ENCODE measurements at regions not wholly inside any gene's neighbourhood (a gene's known extent, or its start where the extent isn't known, plus 50 kb on each side); places are given as distances from the start of the nearest gene placed in this dataset.

DNA sequence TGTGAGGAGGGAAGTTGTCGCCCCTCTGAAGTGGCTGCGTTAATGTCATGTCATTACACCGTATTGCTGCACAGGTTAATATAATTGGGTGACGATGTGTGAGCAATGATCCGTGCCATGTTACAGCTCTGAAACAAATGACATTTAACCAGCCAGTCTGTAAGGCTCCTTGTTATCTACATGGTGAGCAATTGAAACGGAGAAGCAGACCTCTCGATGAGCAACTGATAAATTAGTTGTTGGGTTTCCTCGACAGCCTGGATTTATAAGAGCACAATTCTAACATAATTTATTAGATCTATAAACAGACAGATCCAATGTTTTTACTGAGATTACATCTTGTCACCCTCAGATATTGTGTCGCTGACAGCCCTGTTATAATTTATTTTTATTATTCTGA lies 49.9 kb upstream of the MAFB start:
- no peak for DNase-seq

DNA sequence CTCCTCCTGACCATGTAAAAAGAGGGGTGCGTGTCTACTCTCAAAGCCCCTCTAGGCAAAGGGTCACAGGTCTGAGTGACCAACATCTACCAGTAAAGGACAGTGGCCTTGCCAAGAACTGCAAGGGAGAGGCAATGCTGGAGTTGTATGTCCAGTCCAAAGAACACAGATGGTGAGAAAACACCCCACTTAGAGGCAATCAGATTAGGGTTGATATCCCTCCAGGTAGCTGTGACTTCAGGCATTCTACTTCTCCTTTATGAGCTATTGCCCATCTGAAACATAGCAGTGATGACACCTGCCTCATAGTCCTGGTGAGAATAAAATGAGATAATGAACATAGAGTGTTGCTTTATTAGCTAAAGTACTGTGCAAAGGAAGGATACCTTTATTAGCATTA lies 50.8 kb upstream of the MAFB start:
- no peak for DNase-seq

DNA sequence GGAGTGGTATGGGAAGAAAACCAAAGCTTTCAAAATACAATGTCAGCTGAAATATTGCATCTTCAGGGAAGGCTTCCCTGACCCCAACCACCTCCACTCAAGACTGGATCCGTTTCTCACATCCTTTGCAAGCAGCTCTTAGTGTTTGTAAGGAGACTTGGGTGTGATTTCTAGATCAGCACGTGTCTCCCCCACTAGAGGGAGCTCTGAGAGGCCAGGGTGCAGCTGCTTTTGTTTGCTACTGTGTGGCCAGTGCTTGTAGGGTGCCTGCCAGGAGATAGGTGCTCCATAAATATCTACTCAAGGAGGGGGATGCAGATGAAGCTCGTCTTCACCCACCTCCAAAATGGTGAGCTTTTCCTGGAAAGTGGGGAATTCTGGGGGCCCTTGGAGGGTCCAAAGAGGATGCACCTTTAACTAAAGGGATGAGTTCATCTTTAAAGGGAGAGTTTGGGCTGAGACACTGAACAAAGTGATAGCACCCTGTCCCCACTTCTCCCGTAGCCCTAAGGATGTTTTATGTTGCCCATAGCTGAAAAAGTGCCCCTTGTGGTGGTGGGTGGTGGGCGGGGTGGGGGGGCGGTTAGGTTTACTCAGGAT lies 52.6 kb upstream of the MAFB start:
- peak; percentile 7 for DNase-seq

DNA sequence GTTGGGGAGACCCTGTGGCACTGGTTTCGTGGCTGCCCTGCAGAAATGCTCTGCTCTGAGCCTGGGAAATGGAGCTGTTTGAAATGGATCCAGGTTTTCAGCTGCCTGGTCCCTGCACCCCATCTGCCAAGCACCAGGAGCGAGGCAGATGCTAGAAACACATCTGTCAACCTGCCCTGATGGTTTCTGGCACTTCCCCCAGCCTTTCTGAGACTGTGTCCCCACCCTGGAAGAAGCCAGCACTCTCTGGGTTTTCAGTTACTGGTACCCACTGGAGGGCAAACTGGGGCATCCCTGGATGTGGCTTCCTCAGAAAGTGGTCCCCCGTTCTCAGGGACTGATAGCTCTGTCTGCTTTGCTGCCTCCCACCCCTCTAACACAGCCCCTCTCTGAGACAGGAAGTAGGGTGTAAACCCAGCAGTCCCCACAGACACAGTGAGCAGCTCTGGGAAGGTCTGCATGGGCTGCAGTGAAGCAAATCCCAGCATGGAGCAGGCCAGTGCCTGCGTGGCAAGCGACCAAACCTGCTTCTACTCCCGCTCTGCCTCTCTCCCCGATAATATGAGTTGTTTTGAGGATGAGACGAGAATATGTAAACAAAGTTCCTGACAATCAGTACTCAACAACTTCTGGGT lies 54.2 kb upstream of the MAFB start:
- DNase-seq, result peak; percentile 5

DNA sequence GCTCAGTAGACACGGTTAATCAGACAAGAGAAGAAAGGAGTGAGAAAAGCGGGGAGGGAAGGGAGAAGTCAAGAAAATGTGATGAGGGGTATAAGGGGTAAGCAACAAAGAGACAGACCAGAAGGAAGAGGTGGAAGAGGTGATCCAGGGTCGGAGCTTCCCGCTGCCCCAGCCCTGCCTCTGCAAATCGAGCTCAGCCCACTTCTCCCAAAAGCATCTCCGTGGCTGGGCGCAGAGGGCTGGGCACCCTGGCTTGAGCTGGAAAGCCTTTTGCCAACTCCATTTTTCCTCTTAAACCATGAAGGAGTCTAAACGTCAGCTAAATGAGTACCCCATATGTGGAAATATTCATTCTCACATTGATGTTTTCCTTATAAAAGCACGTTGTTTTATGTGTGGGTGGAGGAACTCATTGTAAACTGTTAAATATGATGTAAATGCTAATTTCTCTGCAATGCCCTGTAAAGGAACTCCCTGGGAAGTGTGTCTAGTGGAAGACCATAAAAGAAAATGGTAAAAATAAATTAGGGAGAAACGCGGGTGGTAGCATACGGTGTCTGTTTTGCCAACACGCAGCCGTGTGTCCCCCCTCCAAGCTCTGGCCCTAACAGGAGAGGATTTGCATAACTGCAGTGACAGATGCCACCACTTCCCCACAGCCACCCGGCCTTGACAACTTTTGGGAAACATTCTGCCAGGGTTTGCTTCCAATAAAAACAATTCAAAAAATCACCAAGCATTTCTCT lies 55.2 kb upstream of the MAFB start:
- no peak for DNase-seq

DNA sequence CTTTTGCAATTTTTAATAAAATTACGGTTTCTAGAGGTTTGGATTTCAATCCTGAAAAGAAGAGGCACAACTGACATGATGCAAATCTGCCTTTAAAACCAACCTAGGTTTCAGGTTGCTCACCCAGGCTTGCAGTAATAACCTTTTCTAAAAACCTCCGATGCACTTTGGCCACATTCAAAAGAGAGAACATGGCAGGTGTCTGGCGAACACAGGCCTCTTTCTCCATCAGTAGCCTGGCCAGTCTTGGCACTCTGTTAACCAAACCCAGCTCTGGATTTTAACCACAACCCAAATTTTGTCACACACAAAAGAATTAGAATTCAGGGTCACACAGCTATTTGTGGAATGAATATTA lies 55.8 kb upstream of the MAFB start:
- no peak for DNase-seq

DNA sequence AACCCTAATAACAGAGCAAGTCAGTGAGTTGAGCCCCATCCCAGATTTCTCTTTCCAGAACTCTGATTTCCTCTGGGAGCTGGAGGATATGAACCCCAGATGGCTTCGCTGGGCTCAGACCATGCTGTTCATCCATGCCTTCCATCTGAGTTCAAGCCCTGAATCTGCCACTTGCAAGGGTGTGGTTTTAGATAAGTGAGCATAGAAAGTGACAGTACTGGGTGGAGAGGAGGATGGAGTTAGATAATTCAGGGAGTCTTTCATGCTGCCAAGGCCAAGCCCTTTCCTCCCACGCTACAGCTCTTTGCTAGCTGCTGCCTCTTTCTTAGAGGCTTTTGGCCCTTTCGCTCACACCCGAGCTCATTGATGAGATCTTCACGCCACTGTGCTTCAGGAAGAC lies 57.2 kb upstream of the MAFB start:
- DNase-seq, result no peak

DNA sequence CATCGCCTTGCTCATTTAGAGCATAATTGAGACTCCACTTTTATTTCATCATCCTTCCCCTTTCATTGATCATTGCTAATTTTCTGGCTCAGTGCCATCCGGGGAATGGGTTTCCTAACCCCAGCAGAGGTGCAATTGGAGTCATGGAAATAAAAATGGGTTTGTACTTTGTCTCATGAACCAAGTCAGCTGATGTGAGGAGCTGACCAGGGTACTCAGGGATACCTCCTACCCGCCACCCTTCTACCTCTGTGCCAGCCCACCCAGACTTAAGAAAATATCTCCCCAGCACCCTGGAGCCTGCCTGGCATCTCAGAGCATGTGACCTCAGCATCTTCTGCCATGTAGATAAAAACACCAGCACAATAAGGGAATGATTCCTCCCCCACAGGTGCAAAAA lies 59.1 kb upstream of the MAFB start:
- DNase-seq, result no peak

DNA sequence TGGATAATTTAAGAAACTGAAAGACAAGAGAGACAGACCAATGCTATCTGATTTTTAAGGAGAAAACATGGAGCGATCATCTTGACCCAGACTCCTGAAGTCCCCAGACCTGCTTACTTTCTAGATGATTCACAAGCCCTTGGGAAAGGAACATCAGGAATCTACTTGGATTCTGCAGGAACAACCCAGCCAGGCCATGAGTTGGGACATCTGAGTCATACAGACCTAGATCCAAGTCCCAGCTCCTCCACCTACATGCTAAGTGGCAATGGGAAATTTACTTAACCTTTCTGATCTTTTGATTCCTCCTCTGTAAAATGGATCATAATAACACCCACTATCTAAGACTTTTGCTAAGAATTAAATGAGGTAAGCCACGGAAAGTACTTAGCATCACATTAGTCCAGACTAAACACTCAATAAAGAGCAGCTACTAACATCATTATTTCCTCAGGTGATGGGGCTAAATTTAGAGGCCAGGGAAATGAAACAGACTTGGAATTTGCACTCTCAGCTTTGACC lies 61.0 kb upstream of the MAFB start:
- no peak for DNase-seq

DNA sequence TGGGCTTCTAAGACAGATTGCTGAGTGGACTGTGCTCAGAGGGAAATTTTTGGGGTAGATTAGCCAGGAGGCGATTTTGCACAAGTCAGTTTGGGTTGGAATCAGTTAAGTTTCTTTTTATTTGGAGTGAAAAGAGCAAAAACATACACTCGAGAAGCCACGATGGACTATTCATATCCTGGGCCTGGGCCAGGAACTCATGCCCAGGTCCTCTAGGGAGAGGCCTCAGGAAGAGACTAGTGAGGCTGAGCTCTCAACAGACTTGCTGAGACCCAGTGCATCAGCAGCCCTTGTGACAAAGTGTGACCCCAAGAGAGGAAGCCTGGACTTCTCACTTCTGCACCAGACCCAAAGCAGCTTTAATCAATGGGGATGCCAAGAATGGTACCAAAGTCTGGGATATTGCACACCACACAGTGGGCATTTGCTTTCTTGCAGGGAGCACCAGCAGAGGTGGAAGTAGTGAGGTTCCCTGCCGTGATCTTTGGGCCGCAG lies 61.6 kb upstream of the MAFB start:
- no peak for DNase-seq

DNA sequence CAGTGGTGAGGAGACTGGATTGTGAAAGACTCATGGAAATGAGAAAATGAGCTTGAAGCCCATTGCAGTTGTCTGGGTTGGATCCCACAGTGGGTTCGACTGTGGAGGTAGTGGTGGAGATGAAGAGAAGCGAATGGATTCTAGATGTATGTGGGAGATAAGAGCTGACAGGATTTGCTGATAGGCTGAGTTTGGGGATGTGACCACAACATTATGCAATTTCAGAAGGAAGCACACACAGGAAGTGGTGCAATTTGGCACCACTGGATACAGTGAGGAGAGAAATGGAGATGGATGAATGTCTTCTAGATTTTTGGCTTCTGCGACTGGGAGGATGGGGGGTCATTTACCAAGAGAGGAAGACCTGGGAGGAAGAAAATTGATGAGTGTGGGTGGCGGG lies 64.4 kb upstream of the MAFB start:
- no peak for DNase-seq

DNA sequence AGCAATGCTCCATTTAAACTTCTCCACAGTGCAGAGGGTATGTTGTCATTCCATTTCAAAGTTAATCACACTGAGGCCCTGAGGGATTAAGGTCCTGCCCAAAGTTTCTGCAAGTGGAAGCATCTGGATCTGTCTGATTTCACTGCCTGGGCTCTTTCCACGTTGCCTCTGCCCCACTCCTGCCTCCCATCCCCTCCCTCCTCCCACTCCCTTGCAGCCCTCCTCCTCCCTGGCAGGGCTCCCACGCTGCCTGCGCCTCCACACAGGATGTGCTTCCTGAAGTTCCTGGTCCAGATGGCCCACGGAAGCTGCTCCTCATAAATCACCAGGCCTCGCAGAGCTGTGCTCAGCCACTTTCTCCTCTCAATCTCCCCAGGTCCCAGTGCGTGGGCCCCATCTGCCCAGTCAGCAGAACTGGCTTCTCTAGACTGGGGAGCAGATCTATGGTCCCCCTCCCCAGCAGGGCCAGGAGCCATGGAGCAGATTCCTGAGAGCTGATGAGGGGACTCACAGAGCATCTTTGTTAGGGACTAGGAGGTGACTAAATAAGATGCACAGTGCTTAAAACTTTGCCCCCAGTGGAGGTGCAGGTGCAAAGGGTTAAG lies 65.4 kb upstream of the MAFB start:
- no peak for DNase-seq

DNA sequence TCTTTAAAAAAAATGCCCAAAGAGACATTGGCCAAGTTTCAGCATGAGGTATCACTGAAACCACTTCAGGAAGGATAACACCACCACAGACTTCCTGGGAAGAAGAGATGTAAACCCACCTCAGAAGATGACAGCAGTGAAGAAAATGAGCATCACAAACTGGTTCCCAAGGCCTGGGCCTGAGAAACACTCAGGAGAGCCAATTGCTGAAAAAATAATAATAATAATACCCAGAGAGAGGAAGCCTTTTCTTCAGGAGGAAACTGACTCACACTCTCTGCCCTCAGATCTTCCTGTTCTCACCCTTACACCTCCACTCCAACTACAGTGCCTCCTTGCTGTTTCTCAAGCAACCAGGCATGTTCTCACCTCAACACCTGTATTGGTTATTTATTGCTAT lies 68.1 kb upstream of the MAFB start:
- no peak for DNase-seq

DNA sequence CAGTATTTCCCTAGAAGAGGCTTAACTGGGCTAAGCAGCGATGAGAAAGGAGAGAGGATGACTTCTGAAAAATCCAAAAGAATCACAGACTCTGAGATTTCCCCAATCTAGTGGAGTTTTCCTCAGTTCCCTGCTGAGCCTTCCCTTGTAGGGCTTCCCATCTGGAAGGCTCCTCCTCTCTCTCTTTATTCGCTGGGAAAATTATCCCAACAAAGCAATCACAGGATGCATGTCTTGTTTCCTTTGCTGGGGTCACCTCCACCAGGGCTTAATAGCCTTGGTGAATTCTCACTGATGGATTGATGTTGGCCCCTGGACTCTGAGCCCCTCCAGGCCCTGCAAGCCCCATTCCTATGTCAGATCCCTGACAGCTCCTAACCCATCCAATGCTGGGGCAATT lies 69.8 kb upstream of the MAFB start:
- no peak for DNase-seq

DNA sequence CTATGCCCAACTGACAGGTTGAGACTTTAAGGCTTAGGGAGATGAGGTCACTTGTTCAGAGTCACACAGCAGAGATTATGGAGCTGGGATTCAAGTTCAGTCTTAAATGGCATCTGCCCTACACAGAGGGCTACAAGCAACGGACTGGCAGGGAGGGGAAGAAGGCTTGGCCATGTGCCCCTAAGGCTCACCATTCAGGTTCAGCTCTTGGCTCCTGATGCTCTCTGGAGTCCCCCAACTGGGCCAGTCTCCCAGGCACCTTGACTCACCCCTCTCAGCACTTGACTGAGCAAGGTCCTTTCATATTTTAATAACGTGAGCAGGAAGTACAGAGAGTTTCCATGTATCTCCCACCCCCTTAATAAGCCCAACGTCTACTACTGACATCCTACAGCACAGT lies 71.4 kb upstream of the MAFB start:
- no peak for DNase-seq

DNA sequence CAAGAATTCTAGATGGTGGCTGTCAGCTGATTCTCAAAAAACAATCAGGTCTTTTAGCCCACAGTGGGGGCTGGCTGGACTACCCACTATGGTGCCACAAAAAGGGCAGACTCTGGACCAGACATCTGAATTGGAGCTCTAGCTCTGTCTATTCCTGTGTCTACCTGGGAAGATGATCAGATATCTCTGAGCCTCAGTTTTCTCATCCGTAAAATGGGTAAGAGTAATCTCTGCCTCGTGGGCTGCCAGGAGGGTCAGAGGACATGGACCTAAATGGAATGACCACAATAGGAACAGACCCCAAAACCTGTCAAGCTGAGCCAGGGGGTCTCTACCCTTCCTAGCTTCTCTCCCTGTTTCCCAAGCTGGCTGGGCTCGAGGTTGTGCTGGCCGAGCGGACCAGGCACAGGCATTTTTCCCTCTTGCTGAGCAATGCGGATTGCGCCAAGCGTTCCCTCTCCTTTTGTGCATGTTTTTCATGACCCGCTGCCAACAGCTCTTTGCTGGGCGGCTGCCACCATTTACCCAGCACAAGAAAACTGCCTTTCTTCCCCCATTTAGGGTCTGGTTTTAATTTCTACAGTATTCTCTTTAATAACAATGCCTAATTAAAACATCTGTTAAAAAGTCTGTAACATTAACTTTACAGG lies 74.7 kb upstream of the MAFB start:
- DNase-seq, result no peak

DNA sequence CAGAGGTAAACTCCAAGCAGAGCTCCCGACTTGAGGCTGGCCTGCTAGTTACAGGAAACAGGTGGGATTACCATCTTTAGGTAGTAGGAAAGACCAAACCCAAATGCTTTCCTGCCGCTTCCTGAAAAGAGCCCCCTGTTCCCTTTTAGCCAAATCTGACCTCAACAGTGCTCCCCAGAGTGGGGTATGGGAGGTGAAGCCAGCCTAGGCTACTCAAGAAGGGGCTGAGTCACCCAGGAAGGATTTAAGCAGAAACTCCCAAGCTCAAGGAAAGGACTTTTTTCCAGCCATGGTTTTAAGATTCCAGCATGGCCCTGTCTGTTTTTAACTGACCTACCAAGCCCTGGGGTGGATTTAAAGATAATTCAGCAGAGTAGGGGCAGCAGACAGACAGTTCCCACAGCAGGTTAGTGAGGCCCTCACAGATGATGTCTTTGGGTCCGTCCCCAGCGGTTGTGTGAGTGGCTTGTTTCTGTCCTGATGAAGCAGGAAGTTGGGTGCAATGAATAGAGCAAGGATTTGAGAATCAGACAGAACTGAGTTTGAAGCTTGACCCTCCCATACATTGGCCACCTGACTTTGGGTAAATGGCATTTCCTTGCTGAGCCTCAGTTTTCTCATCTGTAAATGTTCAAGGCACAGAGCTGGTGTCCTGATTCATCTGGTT lies 76.9 kb upstream of the MAFB start:
- no peak for DNase-seq

DNA sequence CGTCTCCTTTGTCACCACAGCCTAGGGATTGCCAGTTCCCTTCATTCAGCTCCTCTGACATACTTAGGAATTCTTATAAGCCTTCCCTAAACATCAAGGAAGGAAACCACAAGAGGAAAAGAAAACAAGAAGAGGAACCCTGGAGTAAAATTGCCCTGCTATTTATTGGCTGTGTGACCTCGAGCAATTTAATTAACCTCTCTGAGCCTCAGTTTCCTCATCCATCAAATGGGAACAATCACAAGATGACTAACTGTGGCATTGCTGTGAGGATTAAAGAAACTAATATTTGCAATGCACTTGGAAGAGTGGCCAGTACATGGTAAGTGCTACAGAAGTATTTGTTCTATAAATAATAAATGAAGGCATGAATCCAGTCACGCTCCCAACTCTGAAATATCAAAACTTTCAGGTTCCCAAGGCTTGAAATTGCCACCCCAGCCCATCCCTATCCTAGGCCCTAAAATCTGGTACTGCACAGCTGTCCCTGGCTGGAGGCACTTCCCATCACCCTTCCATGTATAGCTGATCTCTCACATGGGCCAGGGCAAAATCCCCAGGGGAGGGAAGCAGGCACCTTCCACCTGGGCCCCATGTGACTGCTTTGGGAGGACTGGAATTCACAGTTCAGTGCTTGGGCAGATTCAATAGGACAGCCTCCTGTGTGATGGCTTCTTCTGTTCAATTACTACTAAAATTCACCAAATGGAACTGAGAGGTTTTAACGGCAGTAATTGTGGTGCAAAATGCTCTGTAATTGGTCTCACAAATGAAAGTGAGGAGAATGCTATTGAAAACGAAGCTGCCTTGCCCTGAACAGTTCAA lies 78.0 kb upstream of the MAFB start:
- no peak for DNase-seq

DNA sequence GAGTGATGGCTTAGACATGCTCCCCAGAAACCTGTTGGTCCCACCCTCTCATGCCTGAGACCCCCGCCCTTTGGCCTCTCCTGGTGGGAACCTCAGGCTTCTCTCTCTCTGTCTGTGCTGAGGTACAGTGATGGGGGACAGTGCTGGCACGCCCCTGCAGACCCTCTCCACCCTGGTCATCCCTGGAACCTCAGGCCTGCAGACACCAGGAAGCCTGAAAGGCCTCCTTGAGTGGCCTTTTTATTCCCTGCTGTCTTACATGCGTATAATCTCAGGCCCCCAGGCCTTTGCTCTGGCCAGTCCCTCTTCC lies 78.5 kb upstream of the MAFB start:
- DNase-seq, result no peak

DNA sequence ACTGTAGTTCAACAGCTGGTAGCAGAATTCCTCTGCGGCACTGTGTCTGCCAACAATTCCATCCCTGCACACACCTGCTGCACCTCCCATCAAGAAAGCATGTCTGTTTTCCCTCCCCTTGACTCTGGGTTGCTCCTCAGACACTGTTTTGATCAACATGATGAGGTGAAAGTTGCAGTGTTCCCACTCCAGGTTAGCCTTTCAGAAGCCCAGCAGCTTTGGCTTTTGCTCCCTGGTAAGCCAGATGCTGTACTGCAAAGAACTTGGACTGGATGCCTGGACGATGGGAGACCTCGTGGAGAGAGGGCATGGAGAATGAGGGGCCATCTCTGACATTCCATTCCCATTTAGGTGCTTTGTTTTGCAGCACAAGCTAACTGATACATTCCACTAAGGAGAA lies 79.1 kb upstream of the MAFB start:
- DNase-seq, result no peak

DNA sequence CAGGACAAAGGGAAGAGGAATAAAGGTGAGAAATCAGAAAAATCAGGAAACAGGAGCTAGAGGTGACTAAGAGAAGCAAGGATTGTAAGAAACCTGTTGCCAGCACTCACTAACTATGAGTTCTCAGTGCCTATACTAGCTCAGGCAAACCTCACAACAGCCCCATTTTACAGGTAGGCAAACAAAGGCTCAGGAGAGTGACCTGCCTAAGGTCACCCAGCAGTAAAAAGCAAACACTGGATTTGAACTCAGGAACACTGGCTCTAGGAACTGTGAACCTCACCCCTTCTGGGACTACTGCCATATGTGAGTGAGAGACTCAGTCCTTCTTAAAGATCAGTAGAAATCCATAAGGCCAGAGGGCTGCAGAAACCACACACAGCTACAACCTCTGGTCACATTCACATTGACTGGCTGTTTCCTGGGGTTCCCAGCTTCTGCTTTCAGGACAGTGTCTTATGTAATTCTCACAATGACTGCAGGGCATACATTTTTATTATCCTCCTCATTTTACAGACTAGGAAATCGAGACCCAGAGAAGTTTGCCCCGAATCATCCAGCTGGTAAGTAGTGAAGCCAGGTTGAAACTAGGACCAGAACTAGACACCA lies 80.7 kb upstream of the MAFB start:
- DNase-seq, result no peak
